ENCODE measurements at regions not wholly inside any gene's neighbourhood (a gene's known extent, or its start where the extent isn't known, plus 50 kb on each side); places are given as distances from the start of the nearest gene placed in this dataset.

GRCh38 chr2:129296806-129297205 lies 682.7 kb upstream of the RAB6C start:
- Histone ChIP-seq H4K20me1 (ENCODE audit: insufficient read depth, low read length) (no peaks in the 10 kb centered on the region), H3K4me1 (ENCODE audit: insufficient read depth, low read length) (no peaks in the 10 kb centered on the region), H3K9me3 (ENCODE audit: low read length) (no peaks in the 10 kb centered on the region), H3K79me2 (ENCODE audit: insufficient read depth, low read length) (no peaks in the 10 kb centered on the region), H3K36me3 (replicated peaks in 1 of 2; ENCODE audit: control insufficient read depth in 1 of 2, insufficient read depth in 2 of 2, low read length in 2 of 2) (no peaks in the 10 kb centered on the region), H2AFZ (ENCODE audit: low read length) (no peak overlapping the region), H3K4me3 (replicated peaks in 1 of 3; ENCODE audit: insufficient read depth in 1 of 3, low read depth in 2 of 3, low read length in 3 of 3) (no peak overlapping the region), H3K4me2 (ENCODE audit: low read depth, low read length) (no peak overlapping the region), H3K27ac (ENCODE audit: extremely low read length, insufficient read depth, low read length) (no peak overlapping the region), H3K9ac (ENCODE audit: insufficient read depth, low read depth, low read length) (no peak overlapping the region), H3K27me3 (ENCODE audit: control insufficient read depth in 1 of 2, insufficient read depth in 2 of 2, low read length in 2 of 2) (peaks cover 3 to 36% of the 10 kb centered on the region in 2 experiments; a peak in 2 of 5 replicates)
- WGBS (ENCODE audit: low lambda C conversion rate): 1% methylated on average over 5 of the region's 5 CpGs
- no peak for FAIRE-seq
- ATAC-seq: no peak
- ChIA-PET POLR2A (no interaction called here), CTCF (ENCODE audit: low intra/inter-chr PET ratio, low total read pairs) (no interaction called here)
- no TSS peak for BruUV-seq (replicated peaks)
- DNase-seq (ENCODE audit: low spot score): no peak
- in situ Hi-C loops (cut with HindIII; ENCODE audit: extremely low pct_ligation_motif_present, low pct_unique_long_range_greater_than_20kb): no loop called here
- intact Hi-C loops (cut with micrococcal nuclease; ENCODE audit: unreplicated experiment): no loop called here
- TF ChIP-seq SYNCRIP (IDR thresholded peaks at IDR 0.05; ENCODE audit: insufficient read depth, low read depth, low read length) (no peak), ZNF263 (CRISPR knock-in tag; IDR thresholded peaks at IDR 0.05) (no peak), ZNF703 (CRISPR knock-in tag; IDR thresholded peaks at IDR 0.05; ENCODE audit: borderline replicate concordance) (no peak), ZNF687 (CRISPR knock-in tag; IDR thresholded peaks at IDR 0.05) (no peak)

GRCh38 chr2:129297430-129297829 lies 682.0 kb upstream of the RAB6C start:
- no peaks in the 10 kb centered on the region for H4K20me1 ChIP-seq (ENCODE audit: insufficient read depth, low read length)
- FAIRE-seq: no peak
- no peak overlapping the region for H2AFZ ChIP-seq (ENCODE audit: low read length)
- intact Hi-C loops (cut with micrococcal nuclease; ENCODE audit: unreplicated experiment) (no loop called here), in situ Hi-C loops (cut with HindIII; ENCODE audit: extremely low pct_ligation_motif_present, low pct_unique_long_range_greater_than_20kb) (no loop called here)
- 4% methylated on average over 4 of the region's 4 CpGs for WGBS (ENCODE audit: low lambda C conversion rate)
- ChIA-PET CTCF (ENCODE audit: low intra/inter-chr PET ratio, low total read pairs) (no interaction called here), POLR2A (no interaction called here)
- no peak for DNase-seq (ENCODE audit: low spot score)
- no peaks in the 10 kb centered on the region for H3K36me3 ChIP-seq (replicated peaks in 1 of 2; ENCODE audit: control insufficient read depth in 1 of 2, insufficient read depth in 2 of 2, low read length in 2 of 2)
- H3K9me3 ChIP-seq (ENCODE audit: low read length): no peaks in the 10 kb centered on the region
- H3K9ac ChIP-seq (ENCODE audit: insufficient read depth, low read depth, low read length): no peak overlapping the region
- peaks cover 3 to 36% of the 10 kb centered on the region in 2 experiments; a peak in 2 of 5 replicates for H3K27me3 ChIP-seq (ENCODE audit: control insufficient read depth in 1 of 2, insufficient read depth in 2 of 2, low read length in 2 of 2)
- ATAC-seq: no peak
- no TSS peak for BruUV-seq (replicated peaks)
- no peak overlapping the region for H3K4me3 ChIP-seq (replicated peaks in 1 of 3; ENCODE audit: insufficient read depth in 1 of 3, low read depth in 2 of 3, low read length in 3 of 3)
- H3K27ac ChIP-seq (ENCODE audit: extremely low read length, insufficient read depth, low read length): no peak overlapping the region
- TF ChIP-seq ZNF335 (CRISPR knock-in tag; IDR thresholded peaks at IDR 0.05): no peak
- peak; percentile 35 for TF ChIP-seq CTCF (CRISPR knock-in tag; IDR thresholded peaks at IDR 0.05)
- TF ChIP-seq NR2F2 (IDR thresholded peaks at IDR 0.05; ENCODE audit: borderline replicate concordance, low read depth): no peak
- peak; percentile 17; the same call in 1 of the 2 replicates for TF ChIP-seq STAG1 (CRISPR knock-in tag; IDR thresholded peaks at IDR 0.05)
- no peak for TF ChIP-seq ZNF512 (CRISPR knock-in tag; IDR thresholded peaks at IDR 0.05)
- no peaks in the 10 kb centered on the region for H3K79me2 ChIP-seq (ENCODE audit: insufficient read depth, low read length)
- no peaks in the 10 kb centered on the region for H3K4me1 ChIP-seq (ENCODE audit: insufficient read depth, low read length)
- H3K4me2 ChIP-seq (ENCODE audit: low read depth, low read length): no peak overlapping the region
